ENCODE measurements at regions not wholly inside any gene's neighbourhood (a gene's known extent, or its start where the extent isn't known, plus 50 kb on each side); places are given as distances from the start of the nearest gene placed in this dataset.

GRCh38 chr12:66741919-66742318 lies 63.0 kb upstream of the GRIP1 start:
- H3K4me3 ChIP-seq (ENCODE audit: low read depth, low read length) = no peak overlapping the region
- TF ChIP-seq CTCF (IDR thresholded peaks at IDR 0.05; ENCODE audit: borderline replicate concordance, insufficient read depth, low read depth, low read length) = no peak

- no peak overlapping the region for H3K4me3 ChIP-seq (ENCODE audit: low read depth, low read length)
- no peak for TF ChIP-seq CTCF (IDR thresholded peaks at IDR 0.05; ENCODE audit: borderline replicate concordance, insufficient read depth, low read depth, low read length)
Measured at GRCh38 chr12:66742508-66743367, 63.9 kb upstream of the GRIP1 start.

- no peak for TF ChIP-seq CTCF (IDR thresholded peaks at IDR 0.05; ENCODE audit: borderline replicate concordance, insufficient read depth, low read depth, low read length)
- no peak overlapping the region for H3K4me3 ChIP-seq (ENCODE audit: low read depth, low read length)
Measured at GRCh38 chr12:66744461-66744860, 65.6 kb upstream of the GRIP1 start.

GRCh38 chr12:66744956-66745383 lies 66.1 kb upstream of the GRIP1 start:
- no peak for TF ChIP-seq CTCF (IDR thresholded peaks at IDR 0.05; ENCODE audit: borderline replicate concordance, insufficient read depth, low read depth, low read length)
- H3K4me3 ChIP-seq (ENCODE audit: low read depth, low read length) = no peak overlapping the region

- TF ChIP-seq CTCF (IDR thresholded peaks at IDR 0.05; ENCODE audit: borderline replicate concordance, insufficient read depth, low read depth, low read length) = no peak
Measured at GRCh38 chr12:66746489-66747201, 67.8 kb upstream of the GRIP1 start.

GRCh38 chr12:66751432-66752113 lies 72.7 kb upstream of the GRIP1 start:
- no peak overlapping the region for H3K4me3 ChIP-seq (ENCODE audit: low read depth, low read length)
- no peak for TF ChIP-seq CTCF (IDR thresholded peaks at IDR 0.05; ENCODE audit: borderline replicate concordance, insufficient read depth, low read depth, low read length)

More at GRCh38 chr12:66746489-66747201, 67.8 kb upstream of the GRIP1 start:
- H3K4me3 ChIP-seq (ENCODE audit: low read depth, low read length) = no peak overlapping the region

All from GM12875 (cell line).